ENCODE measurements at regions not wholly inside any gene's neighbourhood (a gene's known extent, or its start where the extent isn't known, plus 50 kb on each side); places are given as distances from the start of the nearest gene placed in this dataset.
"Not testable (repeated sequence)": the region's sequence is repeated elsewhere in the genome, so short reads cannot be mapped to it uniquely, and the experiment has no call there.

DNA sequence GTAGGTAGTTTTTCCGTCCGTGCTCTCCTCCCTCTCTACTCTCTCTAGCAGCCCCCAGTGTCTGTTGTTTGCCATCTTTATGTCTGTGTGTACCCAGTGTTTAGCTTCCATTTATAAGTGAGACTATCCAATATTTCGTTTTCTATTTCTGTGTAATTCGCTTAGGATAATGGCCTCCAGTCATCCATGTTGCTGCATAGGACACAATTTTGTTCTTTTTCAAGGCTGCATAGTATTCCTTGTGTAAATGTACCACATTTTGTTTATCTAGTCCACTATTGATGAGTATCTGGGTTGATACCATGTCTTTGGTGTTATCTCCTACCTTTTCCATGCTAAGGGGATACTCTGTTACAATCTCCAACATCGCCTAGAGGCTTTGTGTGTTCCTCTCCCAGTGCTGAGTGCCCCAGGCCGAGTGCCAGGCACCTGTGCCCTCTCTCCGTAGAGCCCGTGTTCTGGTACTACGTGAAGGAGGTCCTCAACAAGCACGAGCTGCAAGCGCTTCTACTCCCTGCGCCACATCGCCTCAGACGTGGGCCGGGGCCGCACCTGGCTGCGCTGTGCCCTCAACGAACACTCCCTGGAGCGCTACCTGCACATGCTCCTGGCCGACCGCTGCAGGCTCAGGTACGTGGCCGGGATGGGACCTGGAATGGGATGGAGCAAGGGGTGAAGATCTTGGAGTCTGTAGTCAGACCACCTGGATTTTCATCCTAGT, 51.0 kb downstream of the NPIPB11 start:
- not testable (repeated sequence) for DNase-seq

GRCh38 chr16:29354449-29354848, 52.1 kb downstream of the NPIPB11 start:
- not testable (repeated sequence) for DNase-seq

DNA sequence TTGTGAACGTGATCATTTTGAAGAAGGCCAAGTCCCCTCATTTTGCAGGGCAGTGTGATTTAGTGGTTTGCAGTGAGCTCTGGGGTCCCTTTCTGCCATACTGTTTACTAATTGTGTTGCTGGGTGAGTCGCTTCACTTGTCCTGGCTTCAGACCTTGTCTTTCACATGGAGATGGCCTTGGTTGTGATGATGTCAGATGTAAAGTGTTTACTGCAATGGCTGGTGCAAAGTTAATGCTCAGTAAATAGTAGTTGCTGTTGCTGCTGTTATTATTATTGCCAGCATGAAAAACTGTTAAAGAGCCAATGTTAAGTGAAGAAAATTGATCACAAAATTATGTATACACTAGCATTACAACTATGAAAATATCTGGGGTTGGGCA, 53.9 kb downstream of the NPIPB11 start:
- not testable (repeated sequence) for DNase-seq

GRCh38 chr16:29351970-29352616, 54.4 kb downstream of the NPIPB11 start:
- DNase-seq: not testable (repeated sequence)

GRCh38 chr16:29351271-29351969, 55.1 kb downstream of the NPIPB11 start:
- DNase-seq: not testable (repeated sequence)

DNA sequence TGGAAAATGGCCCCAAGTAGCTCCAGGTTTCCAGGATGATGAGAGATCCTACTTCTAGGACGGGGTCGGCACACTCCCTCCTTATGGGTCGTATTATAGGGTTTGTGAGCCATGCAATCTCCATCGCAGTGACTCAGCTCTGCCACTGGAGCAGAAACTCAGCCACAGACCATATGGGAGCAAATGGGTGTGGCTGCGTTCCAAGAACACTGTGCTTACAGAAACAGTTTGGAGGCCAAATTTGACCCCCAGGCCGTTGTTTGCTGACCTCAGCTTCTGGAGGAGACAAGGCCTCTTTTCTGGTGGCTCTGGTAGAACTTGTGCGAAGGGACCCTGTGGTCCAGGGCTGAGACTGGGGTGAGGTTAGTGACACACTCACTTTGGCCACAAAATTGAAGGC, 56.5 kb downstream of the NPIPB11 start:
- DNase-seq: not testable (repeated sequence)

DNA sequence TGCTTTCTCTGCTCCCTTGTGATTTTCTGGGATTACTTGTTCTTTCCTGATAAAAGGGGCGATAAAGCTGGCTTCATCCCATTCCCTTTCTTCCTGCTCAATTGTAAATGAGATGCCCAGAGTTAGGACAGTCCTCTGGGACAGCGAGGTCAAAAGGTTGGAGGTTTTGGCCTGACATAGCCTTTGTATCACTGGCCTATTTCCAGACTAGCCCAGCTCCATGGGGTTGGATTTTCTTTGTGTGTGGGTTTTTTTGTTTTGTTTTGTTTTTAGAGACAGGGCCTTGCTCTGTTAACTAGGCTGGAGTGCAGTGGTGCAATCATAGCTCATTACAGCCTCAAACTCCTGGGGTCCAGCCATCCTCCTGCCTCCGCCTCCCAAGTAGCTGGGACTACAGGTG, 57.8 kb downstream of the NPIPB11 start:
- DNase-seq: not testable (repeated sequence)

DNA sequence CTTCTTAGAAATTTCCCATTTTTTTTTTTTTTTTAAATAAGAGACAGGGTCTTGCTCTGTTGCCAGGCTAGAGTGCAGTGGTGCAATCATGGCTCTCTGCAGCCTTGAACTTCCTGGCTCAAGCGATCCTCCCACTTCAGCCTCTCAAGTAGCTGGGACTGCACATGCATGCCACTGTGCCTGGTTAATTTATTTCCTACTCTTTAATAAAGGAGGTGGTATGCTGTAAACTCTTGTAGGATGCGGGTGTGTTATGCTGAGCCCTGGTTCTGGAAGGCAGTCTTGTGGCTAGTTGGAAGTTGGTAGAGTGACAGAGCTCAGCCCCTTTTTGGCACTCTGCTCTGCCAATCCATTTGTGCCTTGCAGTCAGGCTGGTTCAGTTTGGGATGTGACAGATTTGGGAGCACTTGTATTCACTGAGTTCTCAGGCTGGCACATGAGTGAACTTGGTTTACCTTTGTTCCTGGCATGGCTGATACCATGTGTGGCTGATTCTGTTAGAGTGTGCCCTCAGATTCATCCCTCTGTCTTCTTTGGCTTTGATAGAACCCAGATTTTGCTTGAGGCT, 58.3 kb downstream of the NPIPB11 start:
- not testable (repeated sequence) for DNase-seq

GRCh38 chr16:29346796-29347580, 59.5 kb downstream of the NPIPB11 start:
- not testable (repeated sequence) for DNase-seq

DNA sequence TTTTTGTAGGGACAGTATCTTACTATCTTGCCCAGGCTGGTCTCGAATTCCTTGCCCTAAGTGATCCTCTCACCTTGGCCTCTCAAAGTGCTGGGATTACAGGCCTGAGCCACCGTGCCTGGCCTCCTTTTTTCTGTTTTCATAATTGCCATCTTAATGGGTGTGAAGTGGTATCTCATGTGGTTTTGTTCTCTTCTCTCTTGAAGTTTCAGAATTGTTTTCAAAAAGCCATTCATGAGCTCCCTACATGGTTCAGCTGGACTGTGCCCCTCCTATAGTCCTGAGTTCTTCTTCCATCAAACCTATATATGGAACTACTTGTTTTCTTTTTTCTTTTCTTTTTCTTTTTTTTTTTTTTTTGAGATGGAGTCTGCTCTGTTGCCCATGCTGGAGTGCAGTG, 60.3 kb downstream of the NPIPB11 start:
- DNase-seq: not testable (repeated sequence)

- DNase-seq: not testable (repeated sequence)
These were observed 63.6 kb downstream of the NPIPB11 start for GRCh38 chr16:29342937-29343336.

GRCh38 chr16:29340779-29341438, 65.6 kb downstream of the NPIPB11 start:
- not testable (repeated sequence) for DNase-seq

DNA sequence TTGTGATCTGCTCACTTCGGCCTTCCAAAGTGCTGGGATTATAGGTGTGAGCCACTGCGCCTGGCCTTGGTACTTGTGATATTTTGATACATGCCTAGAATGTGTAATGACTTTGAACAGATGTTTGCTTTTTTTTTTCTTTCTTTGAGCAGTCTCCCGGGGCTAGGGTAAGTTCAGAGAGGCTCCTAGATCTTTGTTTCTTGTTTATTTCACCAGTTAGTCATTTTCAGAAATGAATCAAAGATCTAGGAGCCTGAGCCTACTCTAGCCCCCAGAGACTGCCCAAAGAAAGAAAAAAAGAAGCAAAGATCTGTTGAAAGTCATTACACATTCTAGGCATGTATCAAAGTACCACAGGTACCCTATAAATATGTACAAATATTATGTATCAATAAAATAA, 66.3 kb downstream of the NPIPB11 start:
- not testable (repeated sequence) for DNase-seq

DNA sequence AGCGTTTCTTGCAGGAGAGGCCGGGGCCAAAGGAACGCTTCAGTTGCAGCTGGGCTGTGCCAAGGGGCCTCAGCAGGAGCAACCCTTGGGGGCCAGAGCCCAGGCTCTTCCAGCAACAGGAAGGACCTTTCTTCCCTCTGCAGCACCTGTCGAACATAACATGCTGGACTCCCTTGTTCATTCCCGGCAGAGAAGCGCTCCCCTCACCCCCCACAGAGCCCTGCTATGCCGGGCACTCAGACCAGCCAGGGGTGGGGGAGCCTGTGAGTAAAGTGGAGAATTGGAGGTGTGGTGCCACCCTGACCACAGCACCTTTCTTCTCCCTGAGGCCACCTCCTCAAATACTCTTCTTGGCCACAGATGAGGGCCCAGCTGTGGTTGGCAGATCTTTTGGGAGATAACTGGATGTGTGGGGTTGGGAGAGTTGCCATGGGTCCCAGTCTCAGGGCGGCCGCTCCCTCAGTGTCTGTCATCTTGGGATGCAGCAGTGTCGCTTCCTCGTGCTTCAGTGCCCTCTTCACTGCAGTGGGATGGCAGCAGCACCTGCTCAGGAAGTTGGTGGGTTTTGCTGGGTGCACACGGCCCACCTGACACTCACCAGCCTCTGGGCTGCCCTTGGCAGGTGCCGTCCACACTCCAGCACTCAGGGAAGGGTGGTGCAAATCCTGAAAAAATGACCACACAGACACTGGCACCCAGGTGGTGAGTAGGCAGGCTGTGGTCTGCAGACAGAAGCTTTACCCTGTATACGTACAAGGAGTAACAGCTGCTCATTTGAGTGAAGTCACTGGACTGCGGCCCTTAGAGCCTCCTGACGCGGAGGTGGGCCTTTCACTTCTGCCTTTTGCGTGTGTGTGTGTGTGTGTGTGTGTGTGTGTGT, 67.5 kb downstream of the NPIPB11 start:
- DNase-seq: not testable (repeated sequence)

DNA sequence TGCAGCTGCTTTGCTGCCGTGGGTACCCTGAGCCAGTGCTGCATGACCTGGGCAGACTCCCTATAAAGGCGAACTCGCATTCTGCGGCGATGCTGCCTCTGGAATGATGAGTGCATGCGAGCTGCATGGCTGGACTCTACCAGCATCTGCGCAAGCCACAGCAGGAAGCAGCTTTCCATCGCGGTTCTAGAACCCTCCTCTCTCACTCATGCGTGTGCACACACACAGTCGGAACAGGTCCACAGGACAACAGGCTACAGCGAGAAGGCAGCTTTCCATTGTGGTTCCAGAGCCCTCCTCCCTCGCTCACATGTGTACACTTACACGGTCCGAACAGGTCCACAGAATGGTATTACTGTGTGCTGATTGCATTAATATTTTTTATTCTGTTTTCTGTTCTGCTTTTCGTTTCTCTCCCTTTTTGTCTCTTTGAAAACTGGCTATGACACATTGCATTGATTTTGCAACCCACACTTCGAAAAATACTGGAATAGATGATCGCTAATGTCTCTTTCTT, 69.1 kb downstream of the NPIPB11 start:
- DNase-seq: not testable (repeated sequence)

DNA sequence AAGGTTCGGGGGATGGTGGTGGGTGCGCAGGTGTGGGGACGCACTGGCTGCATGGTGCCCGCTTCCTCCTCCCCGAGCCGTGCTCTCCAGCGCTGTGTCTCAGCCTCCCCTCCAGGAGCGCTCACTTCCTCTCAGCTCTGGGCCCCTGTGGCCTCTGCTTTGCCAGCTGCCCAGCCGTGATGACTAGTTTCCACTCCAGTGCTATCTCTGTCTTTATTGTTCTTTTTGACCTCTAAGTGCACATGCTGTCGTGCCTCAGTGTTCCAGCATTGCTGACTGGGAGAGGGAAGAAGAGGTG, 71.0 kb downstream of the NPIPB11 start:
- DNase-seq: not testable (repeated sequence)

DNA sequence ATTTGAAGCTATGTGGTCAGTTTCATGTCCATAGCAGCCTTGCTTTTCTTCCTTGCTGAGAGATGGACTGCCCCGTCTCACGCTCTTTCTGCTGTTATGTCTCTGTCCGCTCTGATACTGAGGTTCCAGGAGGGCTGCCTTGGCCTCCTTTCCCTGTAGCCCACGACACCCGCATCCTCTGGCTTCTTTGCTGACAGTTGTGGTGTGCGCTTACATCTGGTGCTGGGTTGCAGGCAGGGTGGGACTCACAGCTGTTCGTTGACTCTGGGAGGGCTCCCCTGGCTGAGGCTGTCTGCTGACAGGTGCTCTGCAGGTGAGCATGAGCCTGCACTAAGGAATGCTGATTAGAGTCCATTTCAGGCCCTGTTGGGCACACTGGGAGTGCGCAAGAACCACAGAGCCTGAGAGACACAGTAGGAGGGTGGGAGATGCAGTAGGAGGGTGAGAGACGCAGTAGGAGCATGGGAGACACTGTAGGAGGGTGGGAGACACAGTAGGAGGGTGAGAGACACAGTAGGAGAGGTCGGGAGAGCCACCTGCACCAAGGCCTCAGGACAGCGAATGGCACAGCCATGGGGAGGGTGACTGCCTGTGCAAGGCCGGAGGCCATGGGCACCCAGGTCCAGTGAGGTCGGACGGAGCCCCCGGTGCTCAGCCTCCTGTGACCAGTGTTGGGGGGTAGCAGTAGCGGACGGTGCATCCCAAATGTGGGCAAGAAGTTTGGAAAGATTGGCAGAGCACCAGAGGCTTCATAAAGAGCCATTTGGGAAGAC, 71.5 kb downstream of the NPIPB11 start:
- not testable (repeated sequence) for DNase-seq

- not testable (repeated sequence) for DNase-seq
These were observed 72.9 kb downstream of the NPIPB11 start for GRCh38 chr16:29333492-29334097.

GRCh38 chr16:29330623-29331022, 75.9 kb downstream of the NPIPB11 start:
- DNase-seq: not testable (repeated sequence)

GRCh38 chr16:29328528-29328927, 78.0 kb downstream of the NPIPB11 start:
- DNase-seq: not testable (repeated sequence)

All from activated CD4-positive, alpha-beta T cell treated with anti-CD3 and anti-CD28 coated beads, Interleukin-2, amount 50 U/mL, for 4 hours (primary cell).